ENCODE measurements at regions not wholly inside any gene's neighbourhood (a gene's known extent, or its start where the extent isn't known, plus 50 kb on each side); places are given as distances from the start of the nearest gene placed in this dataset.

GRCh38 chr2:238727585-238728329, 120.1 kb upstream of the TWIST2 start:
- TF ChIP-seq CTCF (conservative IDR thresholded peaks at IDR 0.05 in 1 of 2, IDR thresholded peaks at IDR 0.05 in 1 of 2; ENCODE audit: low read depth in 1 of 2, low read length in 2 of 2), result no peak
- TF ChIP-seq EZH2 (IDR thresholded peaks at IDR 0.05; ENCODE audit: low read length, missing control alignments), result no peak

Measured in fibroblast of lung (primary cell).